ENCODE measurements at regions not wholly inside any gene's neighbourhood (a gene's known extent, or its start where the extent isn't known, plus 50 kb on each side); places are given as distances from the start of the nearest gene placed in this dataset.

DNA sequence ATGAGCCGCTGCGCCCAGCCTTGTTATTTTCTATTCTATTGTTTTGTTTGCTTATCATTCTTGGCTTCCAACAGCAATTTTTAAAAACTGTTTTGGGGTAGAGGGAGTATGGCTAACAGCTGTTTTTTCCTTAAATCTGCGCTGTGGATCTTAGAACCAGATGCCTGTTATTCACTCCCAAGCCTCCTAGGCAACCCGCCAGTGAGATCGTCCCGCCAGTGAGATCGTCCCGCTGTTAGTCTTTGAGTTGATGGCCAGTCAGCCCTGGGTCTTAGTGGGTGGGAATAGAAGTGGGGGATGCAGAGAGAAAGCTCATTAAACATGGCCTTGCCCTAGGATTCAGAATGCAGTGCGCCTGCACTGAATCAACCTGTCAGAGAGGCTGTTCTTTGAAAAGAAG, 67.3 kb upstream of the BICD1 start:
- TF ChIP-seq, protein P1, sequence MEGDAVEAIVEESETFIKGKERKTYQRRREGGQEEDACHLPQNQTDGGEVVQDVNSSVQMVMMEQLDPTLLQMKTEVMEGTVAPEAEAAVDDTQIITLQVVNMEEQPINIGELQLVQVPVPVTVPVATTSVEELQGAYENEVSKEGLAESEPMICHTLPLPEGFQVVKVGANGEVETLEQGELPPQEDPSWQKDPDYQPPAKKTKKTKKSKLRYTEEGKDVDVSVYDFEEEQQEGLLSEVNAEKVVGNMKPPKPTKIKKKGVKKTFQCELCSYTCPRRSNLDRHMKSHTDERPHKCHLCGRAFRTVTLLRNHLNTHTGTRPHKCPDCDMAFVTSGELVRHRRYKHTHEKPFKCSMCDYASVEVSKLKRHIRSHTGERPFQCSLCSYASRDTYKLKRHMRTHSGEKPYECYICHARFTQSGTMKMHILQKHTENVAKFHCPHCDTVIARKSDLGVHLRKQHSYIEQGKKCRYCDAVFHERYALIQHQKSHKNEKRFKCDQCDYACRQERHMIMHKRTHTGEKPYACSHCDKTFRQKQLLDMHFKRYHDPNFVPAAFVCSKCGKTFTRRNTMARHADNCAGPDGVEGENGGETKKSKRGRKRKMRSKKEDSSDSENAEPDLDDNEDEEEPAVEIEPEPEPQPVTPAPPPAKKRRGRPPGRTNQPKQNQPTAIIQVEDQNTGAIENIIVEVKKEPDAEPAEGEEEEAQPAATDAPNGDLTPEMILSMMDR (optimal IDR thresholded peaks at IDR 0.05 in 1 of 3, IDR thresholded peaks at IDR 0.05 in 1 of 3, conservative IDR thresholded peaks at IDR 0.05 in 1 of 3; ENCODE audit: extremely low read depth in 1 of 3, insufficient read depth in 2 of 3, low read length in 3 of 3) = no peak
- no peak for TF ChIP-seq EZH2 (IDR thresholded peaks at IDR 0.05; ENCODE audit: low read length)
